GM21825 (cell line): ENCODE measurements at regions not wholly inside any gene's neighbourhood (a gene's known extent, or its start where the extent isn't known, plus 50 kb on each side); places are given as distances from the start of the nearest gene placed in this dataset.

Source experiments
- ATAC-seq: cut with Tn5 transposase; IDR thresholded peaks from one replicate; pipeline ENCODE4 v1.9.1; 2021; ENCODE audit warnings: mild to moderate bottlenecking, moderate library complexity; ENCODE audit not compliant: unreplicated experiment

GRCh38 chr7:9796241-9796640, 1177.4 kb upstream of the PHF14 start:
- no peak for ATAC-seq

GRCh38 chr7:9822458-9823290, 1151.0 kb upstream of the PHF14 start:
- ATAC-seq = no peak

- no peak for ATAC-seq
Measured at GRCh38 chr7:9835199-9835598, 1138.5 kb upstream of the PHF14 start.

GRCh38 chr7:9836671-9837070, 1137.0 kb upstream of the PHF14 start:
- no peak for ATAC-seq

GRCh38 chr7:9842301-9842700, 1131.4 kb upstream of the PHF14 start:
- ATAC-seq = no peak

- no peak for ATAC-seq
Measured at GRCh38 chr7:9846902-9847301, 1126.8 kb upstream of the PHF14 start.

GRCh38 chr7:9854605-9855004, 1119.1 kb upstream of the PHF14 start:
- no peak for ATAC-seq

GRCh38 chr7:9856668-9857067, 1117.0 kb upstream of the PHF14 start:
- ATAC-seq = no peak

GRCh38 chr7:9863545-9863944, 1110.1 kb upstream of the PHF14 start:
- no peak for ATAC-seq

- ATAC-seq = no peak
Measured at GRCh38 chr7:9869151-9869550, 1104.5 kb upstream of the PHF14 start.

GRCh38 chr7:9869566-9869965, 1104.1 kb upstream of the PHF14 start:
- ATAC-seq = no peak

GRCh38 chr7:9870674-9871073, 1103.0 kb upstream of the PHF14 start:
- no peak for ATAC-seq

GRCh38 chr7:9874182-9874581, 1099.5 kb upstream of the PHF14 start:
- ATAC-seq = no peak

GRCh38 chr7:9876053-9876452, 1097.6 kb upstream of the PHF14 start:
- ATAC-seq = no peak

GRCh38 chr7:9889554-9889953, 1084.1 kb upstream of the PHF14 start:
- no peak for ATAC-seq

GRCh38 chr7:9890092-9890491, 1083.6 kb upstream of the PHF14 start:
- ATAC-seq = no peak

- no peak for ATAC-seq
Measured at GRCh38 chr7:9891056-9891455, 1082.6 kb upstream of the PHF14 start.

GRCh38 chr7:9900339-9900738, 1073.3 kb upstream of the PHF14 start:
- no peak for ATAC-seq

- no peak for ATAC-seq
Measured at GRCh38 chr7:9921326-9921725, 1052.3 kb upstream of the PHF14 start.

GRCh38 chr7:9937944-9938631, 1035.6 kb upstream of the PHF14 start:
- ATAC-seq = no peak

- ATAC-seq = no peak
Measured at GRCh38 chr7:9939176-9939575, 1034.5 kb upstream of the PHF14 start.

GRCh38 chr7:9945131-9945530, 1028.5 kb upstream of the PHF14 start:
- ATAC-seq = no peak
